ENCODE measurements at regions not wholly inside any gene's neighbourhood (a gene's known extent, or its start where the extent isn't known, plus 50 kb on each side); places are given as distances from the start of the nearest gene placed in this dataset.
"Not testable (repeated sequence)": the region's sequence is repeated elsewhere in the genome, so short reads cannot be mapped to it uniquely, and the experiment has no call there.

GRCh38 chr15:26070095-26070532, 207.0 kb upstream of the ATP10A start:
- DNase-seq = no peak

DNA sequence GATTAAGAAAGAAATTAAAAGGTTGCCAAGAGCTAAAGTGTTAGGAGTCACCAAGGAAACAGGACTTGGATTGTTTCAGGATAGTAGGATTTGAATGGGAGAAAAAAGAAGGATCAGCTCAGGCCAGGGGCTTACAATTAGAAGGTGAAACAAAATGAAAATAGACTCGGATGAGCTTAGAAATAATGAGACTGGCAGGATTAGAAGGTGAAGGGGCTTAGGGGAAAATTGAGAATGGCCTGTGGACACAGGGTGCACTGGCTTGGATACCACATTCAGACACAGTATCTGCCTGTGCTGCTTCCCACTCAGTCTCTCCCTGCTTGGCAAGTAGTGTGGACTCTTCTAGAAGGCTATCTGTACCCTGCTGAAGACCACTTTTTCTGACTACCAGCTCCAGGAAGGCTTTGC, 206.1 kb upstream of the ATP10A start:
- DNase-seq = no peak

DNA sequence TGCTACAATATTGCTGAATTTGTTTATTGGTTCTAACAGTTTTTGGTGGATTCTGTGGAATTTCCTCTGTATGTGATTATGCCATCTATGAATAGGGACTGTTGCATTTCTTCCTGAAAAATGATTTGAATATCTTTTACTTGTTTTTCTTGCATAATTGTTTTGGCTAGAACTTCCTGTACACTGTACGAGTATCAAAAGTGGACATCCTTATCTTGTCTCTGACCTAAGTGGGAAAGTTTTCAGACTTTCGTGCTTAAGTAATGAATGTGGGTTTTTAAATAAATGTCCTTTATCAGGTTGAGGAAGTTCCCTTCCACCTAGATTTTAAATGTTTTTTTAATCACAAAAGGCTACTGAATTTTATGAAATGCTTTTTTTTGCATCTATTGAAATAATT, 203.8 kb upstream of the ATP10A start:
- DNase-seq = no peak

DNA sequence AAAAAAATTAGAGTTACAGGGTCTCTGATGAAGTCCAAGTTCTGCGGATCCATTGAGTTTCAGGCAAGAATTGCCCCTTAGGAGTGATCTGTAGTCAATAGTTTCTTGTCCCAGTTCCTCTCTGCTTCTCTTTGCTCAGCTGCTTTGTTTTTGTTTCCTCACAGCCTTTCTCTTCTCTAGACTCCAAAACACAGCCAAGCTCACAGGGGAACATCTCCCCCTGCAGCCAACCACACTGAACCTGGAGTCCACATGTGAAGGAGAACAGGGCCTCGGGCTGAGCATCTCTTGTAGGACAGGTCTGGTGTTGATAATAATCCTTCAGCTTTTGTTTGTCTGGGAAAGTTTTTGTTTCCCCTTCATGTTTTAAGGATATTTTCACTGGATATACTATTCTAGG, 202.6 kb upstream of the ATP10A start:
- no peak for DNase-seq

DNA sequence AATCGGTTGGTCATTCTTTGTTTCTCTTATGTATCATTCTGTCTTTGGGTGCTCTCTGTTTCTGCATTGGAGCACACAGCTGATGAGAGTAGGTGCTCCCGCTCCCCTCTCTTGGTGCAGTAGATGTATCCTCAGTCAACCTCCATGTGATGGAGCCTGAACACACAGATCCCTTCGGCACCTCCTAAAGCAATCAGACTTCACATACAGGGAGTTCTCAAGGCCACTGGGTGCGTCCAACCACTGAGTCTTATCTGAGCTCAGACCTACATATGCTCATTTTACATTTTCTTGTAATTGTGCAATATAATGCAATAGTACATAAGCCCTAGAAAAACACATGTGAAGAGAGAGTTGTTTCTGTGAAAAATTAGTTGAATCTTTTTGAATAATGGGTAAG, 198.1 kb upstream of the ATP10A start:
- DNase-seq = no peak

GRCh38 chr15:26056766-26057165, 193.6 kb upstream of the ATP10A start:
- DNase-seq = not testable (repeated sequence)

GRCh38 chr15:26051761-26052675, 188.9 kb upstream of the ATP10A start:
- DNase-seq = no peak

DNA sequence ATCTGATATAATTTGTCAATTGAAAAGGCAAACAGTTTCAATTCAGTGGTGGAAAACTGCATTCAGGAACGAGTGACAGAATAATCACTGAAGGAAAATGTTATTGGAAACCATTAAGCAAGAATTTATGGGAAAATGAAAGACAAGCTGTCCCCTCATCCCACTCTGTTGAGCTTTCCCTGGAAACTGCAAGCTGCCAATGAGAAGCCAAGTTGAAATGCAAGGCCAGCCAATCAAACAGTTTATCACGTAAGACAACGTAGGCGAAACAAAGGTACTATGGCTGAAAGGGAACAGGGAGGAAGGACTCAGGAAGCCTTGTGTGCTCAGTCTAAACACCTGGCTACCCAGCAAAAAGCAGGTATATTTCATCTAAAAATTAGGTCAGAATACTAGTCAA, 187.9 kb upstream of the ATP10A start:
- no peak for DNase-seq

GRCh38 chr15:26049900-26050657, 187.0 kb upstream of the ATP10A start:
- no peak for DNase-seq

- no peak for DNase-seq
These were observed 185.5 kb upstream of the ATP10A start for GRCh38 chr15:26048669-26049068.

- no peak for DNase-seq
These were observed 182.4 kb upstream of the ATP10A start for GRCh38 chr15:26045516-26045915.

- DNase-seq = no peak
These were observed 179.9 kb upstream of the ATP10A start for GRCh38 chr15:26043018-26043417.

GRCh38 chr15:26038693-26039092, 175.6 kb upstream of the ATP10A start:
- DNase-seq = no peak

GRCh38 chr15:26037369-26037768, 174.2 kb upstream of the ATP10A start:
- DNase-seq = no peak

DNA sequence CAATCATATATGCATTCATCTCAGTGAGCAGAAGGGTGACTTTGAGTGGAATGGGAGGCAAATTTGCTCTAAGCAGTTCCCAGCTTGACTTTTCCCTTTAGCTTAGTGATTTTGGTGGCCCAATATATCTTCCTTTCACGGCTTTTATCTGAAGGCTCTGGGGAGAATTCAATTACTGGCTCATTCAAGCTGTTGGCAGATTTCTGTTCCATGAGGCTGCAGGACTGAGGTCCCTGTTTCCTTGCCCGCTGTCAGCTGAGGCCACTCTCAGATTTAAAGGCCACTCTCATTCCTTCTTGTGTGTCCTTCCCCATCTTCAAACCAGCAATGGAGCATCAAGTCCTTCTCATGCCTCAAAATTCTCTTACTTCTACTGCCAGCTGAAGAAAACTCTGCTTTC, 170.4 kb upstream of the ATP10A start:
- DNase-seq = no peak

DNA sequence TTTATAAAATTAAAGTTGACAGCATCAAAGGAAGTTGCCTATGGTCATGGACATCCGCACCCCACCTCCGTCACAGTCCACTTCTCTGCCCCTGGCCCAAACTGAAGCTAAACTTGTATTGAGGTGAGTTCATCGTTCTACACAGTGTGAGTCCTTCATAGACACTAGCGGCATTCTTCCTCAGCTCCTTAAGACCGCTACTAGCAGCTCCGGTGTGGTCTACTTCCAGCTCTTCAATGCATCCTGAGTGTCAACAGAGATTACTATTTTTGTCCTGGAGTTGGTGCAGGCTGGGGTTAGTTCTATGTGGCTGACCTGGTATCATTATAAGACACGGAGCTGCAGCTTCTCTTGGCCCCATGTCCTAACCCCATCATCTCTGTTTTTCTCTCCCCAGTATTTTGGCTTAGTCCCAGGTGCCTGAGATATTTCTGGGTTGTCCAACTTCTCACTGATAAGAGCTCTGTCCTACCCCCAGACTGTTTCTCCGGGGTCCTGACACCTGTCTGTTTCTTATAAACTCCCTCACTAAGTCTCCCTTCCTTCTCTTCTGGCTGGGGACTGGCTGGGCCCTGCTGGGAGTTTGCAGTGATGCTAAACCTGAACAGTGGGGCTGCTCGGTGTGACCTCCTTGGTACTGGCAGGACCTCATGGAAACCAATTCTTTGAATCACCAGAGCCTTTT, 169.2 kb upstream of the ATP10A start:
- DNase-seq = no peak

- not testable (repeated sequence) for DNase-seq
These were observed 166.5 kb upstream of the ATP10A start for GRCh38 chr15:26029586-26029985.

DNA sequence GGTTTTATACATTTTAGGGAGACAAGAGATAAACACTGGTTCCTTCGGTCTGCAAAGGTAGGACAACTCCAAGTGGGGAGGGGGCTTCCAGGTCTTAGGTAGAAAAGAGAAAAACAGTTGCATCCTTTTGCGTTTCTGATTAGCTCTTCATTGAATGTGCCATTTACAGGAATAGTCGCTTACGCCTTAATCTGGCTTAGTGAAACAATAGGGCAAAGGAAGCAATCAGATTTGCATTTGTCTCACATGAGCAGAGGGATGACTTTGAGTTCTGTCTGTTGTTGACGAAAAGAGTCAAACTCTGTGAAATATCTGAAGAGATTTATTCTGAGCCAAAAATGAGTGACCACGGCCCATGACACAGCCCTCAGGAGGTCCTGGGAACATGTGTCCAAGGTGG, 166.0 kb upstream of the ATP10A start:
- no peak for DNase-seq

GRCh38 chr15:26028086-26028740, 165.1 kb upstream of the ATP10A start:
- no peak for DNase-seq

- DNase-seq = not testable (repeated sequence)
These were observed 163.5 kb upstream of the ATP10A start for GRCh38 chr15:26026671-26027070.

DNA sequence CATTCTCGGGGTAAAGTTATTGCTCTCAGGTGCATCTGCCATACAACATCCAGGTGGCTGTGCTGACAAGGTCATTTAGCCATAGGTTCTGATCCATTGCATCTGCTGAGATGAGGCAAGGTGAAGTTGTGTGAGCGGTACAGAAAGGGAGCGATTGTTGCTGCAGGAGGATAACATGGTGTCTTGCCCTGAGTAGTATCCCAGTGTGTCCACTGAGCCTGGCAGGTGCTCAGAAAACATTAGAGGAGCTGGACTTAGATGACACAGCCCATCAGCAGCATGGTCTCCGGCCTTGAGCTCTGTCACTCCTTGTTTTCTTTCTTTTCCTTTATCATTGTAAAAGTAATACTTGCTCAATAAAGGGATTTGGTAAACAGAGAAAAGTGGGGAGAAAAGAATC, 161.1 kb upstream of the ATP10A start:
- no peak for DNase-seq

GRCh38 chr15:26023691-26024090, 160.6 kb upstream of the ATP10A start:
- no peak for DNase-seq

- DNase-seq = no peak
These were observed 160.1 kb upstream of the ATP10A start for GRCh38 chr15:26023231-26023630.
